ENCODE measurements at regions not wholly inside any gene's neighbourhood (a gene's known extent, or its start where the extent isn't known, plus 50 kb on each side); places are given as distances from the start of the nearest gene placed in this dataset.

DNA sequence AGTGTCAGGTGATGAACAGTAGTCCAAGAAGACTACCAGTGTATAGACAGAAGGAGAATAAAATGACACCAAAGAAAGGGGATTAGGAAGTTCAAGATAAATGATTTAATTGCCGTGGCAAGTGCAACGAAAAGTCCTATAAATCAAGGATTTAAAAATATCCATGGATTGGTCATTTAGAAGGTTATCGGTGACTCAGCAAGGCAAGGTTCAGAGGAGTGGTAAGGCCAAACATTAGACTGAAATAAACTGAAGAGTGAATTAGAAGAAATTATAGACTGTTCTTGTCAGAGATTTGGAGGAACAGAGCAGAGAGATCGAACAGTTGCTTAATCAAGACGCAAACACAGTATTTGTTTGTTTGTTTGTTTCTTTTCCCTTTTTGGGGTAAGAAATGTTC lies 211.9 kb upstream of the KCNMB2 start:
- H4K91ac ChIP-seq (ENCODE audit: low read depth, low read length), result no peak overlapping the region
- no peak for DNase-seq
- no peak overlapping the region for H2BK120ac ChIP-seq (ENCODE audit: insufficient read depth, low read length, poor library complexity)
- H3K4me3 ChIP-seq (ENCODE audit: low read depth, low read length), result no peak overlapping the region
- no peaks in the 10 kb centered on the region for H3K36me3 ChIP-seq (ENCODE audit: control insufficient read depth in 1 of 2, insufficient read depth in 2 of 2, low read length in 2 of 2)
- H4K8ac ChIP-seq (ENCODE audit: low read depth, low read length), result no peak overlapping the region
- H3K23ac ChIP-seq (ENCODE audit: low read length), result no peak overlapping the region
- H3K4me1 ChIP-seq (ENCODE audit: control insufficient read depth in 1 of 2, insufficient read depth in 2 of 2, low read length in 2 of 2), result peaks cover 0 to 8% of the 10 kb centered on the region in 2 experiments
- H3K4me2 ChIP-seq (ENCODE audit: low read length), result no peak overlapping the region
- H3K27me3 ChIP-seq (ENCODE audit: insufficient read depth, low read length), result no peaks in the 10 kb centered on the region
- H3K9ac ChIP-seq (ENCODE audit: low read length), result no peak overlapping the region
- H3K79me1 ChIP-seq (ENCODE audit: low read length), result peaks cover 3% of the 10 kb centered on the region
- WGBS (ENCODE audit: extremely low coverage, insufficient coverage, insufficient read length), result no CpG with 5 or more reads among the region's 5 CpGs
- peak overlapping the region; percentile 30 for H2BK12ac ChIP-seq (ENCODE audit: low read length)
- H3K9me3 ChIP-seq (ENCODE audit: insufficient read depth, low read depth, low read length), result no peaks in the 10 kb centered on the region
- no peak overlapping the region for H4K12ac ChIP-seq (ENCODE audit: low read depth, low read length)
- H3K18ac ChIP-seq (ENCODE audit: low read length), result no peak overlapping the region
- no peak overlapping the region for H3K27ac ChIP-seq (ENCODE audit: low read depth, low read length)
- H3K79me2 ChIP-seq (ENCODE audit: control insufficient read depth, insufficient read depth, low read length, poor library complexity), result no peaks in the 10 kb centered on the region
- H2AFZ ChIP-seq (ENCODE audit: insufficient read depth, low read length, poor library complexity), result no peak overlapping the region
- H2BK5ac ChIP-seq (ENCODE audit: low read depth, low read length, poor library complexity), result no peak overlapping the region
- no peak overlapping the region for H3K14ac ChIP-seq (ENCODE audit: low read length)
- no peak overlapping the region for H3K4ac ChIP-seq (ENCODE audit: low read depth, low read length)
- H2AK5ac ChIP-seq (ENCODE audit: low read length), result no peak overlapping the region

DNA sequence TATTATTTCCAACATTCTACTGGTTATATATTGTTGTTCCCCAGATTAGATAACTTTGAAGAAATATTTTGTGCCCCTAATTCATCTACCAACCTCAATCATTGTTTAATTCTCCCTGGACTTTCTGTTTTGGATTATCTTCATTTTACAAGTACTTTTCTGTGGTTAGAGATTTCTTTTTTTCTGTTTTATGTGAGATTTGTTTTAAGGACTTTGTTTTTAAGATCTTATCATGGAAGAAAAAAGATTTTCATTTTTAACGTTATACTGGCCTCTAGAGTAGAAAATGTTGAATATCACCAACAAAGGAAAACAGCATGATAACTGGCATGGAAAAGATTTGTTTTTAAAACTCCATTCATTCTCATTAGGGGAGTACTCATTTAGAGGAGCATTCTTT lies 210.9 kb upstream of the KCNMB2 start:
- H3K4me3 ChIP-seq (ENCODE audit: low read depth, low read length), result no peak overlapping the region
- H4K8ac ChIP-seq (ENCODE audit: low read depth, low read length), result no peak overlapping the region
- H3K4me1 ChIP-seq (ENCODE audit: control insufficient read depth in 1 of 2, insufficient read depth in 2 of 2, low read length in 2 of 2), result peaks cover 0 to 7% of the 10 kb centered on the region in 2 experiments
- no peak overlapping the region for H3K4ac ChIP-seq (ENCODE audit: low read depth, low read length)
- H3K14ac ChIP-seq (ENCODE audit: low read length), result no peak overlapping the region
- no peak overlapping the region for H2AFZ ChIP-seq (ENCODE audit: insufficient read depth, low read length, poor library complexity)
- peak in 1 of 2 donors; percentile 56 for DNase-seq
- no peak overlapping the region for H4K12ac ChIP-seq (ENCODE audit: low read depth, low read length)
- no peak overlapping the region for H3K27ac ChIP-seq (ENCODE audit: low read depth, low read length)
- H4K91ac ChIP-seq (ENCODE audit: low read depth, low read length), result no peak overlapping the region
- no peaks in the 10 kb centered on the region for H3K36me3 ChIP-seq (ENCODE audit: control insufficient read depth in 1 of 2, insufficient read depth in 2 of 2, low read length in 2 of 2)
- H2BK12ac ChIP-seq (ENCODE audit: low read length), result no peak overlapping the region
- H2BK120ac ChIP-seq (ENCODE audit: insufficient read depth, low read length, poor library complexity), result no peak overlapping the region
- H2BK5ac ChIP-seq (ENCODE audit: low read depth, low read length, poor library complexity), result no peak overlapping the region
- H3K79me1 ChIP-seq (ENCODE audit: low read length), result peaks cover 3% of the 10 kb centered on the region
- no peaks in the 10 kb centered on the region for H3K9me3 ChIP-seq (ENCODE audit: insufficient read depth, low read depth, low read length)
- no peaks in the 10 kb centered on the region for H3K27me3 ChIP-seq (ENCODE audit: insufficient read depth, low read length)
- no CpG with 5 or more reads among the region's 1 CpG for WGBS (ENCODE audit: extremely low coverage, insufficient coverage, insufficient read length)
- no peak overlapping the region for H3K9ac ChIP-seq (ENCODE audit: low read length)
- no peak overlapping the region for H3K23ac ChIP-seq (ENCODE audit: low read length)
- no peaks in the 10 kb centered on the region for H3K79me2 ChIP-seq (ENCODE audit: control insufficient read depth, insufficient read depth, low read length, poor library complexity)
- H3K18ac ChIP-seq (ENCODE audit: low read length), result no peak overlapping the region
- H2AK5ac ChIP-seq (ENCODE audit: low read length), result no peak overlapping the region
- H3K4me2 ChIP-seq (ENCODE audit: low read length), result no peak overlapping the region

DNA sequence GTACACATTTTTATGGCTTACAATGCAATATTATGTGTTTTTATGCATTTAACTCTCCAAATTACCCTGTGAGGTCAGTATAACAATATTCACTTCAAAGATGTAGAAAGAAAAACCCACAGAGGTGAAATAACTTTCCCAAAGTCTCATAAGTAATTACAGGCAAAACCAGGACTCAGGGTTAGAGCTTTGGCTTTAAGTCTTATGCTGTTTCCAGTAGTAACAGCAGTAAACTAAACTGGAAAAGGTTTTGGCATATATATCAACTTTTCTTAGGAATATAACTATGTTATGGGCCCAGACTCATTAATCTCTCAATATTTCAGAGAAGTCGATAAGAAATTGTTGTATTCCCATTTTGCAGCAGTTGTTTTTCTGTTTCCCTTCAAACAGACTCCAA lies 206.3 kb upstream of the KCNMB2 start:
- H3K4me1 ChIP-seq (ENCODE audit: control insufficient read depth in 1 of 2, insufficient read depth in 2 of 2, low read length in 2 of 2), result no peaks in the 10 kb centered on the region
- H2BK12ac ChIP-seq (ENCODE audit: low read length), result no peak overlapping the region
- H2AFZ ChIP-seq (ENCODE audit: insufficient read depth, low read length, poor library complexity), result no peak overlapping the region
- H3K79me2 ChIP-seq (ENCODE audit: control insufficient read depth, insufficient read depth, low read length, poor library complexity), result no peaks in the 10 kb centered on the region
- H3K79me1 ChIP-seq (ENCODE audit: low read length), result no peaks in the 10 kb centered on the region
- H3K14ac ChIP-seq (ENCODE audit: low read length), result no peak overlapping the region
- H3K4me2 ChIP-seq (ENCODE audit: low read length), result no peak overlapping the region
- no peak overlapping the region for H3K4ac ChIP-seq (ENCODE audit: low read depth, low read length)
- no peaks in the 10 kb centered on the region for H3K27me3 ChIP-seq (ENCODE audit: insufficient read depth, low read length)
- no peak overlapping the region for H3K18ac ChIP-seq (ENCODE audit: low read length)
- H3K4me3 ChIP-seq (ENCODE audit: low read depth, low read length), result no peak overlapping the region
- H3K9ac ChIP-seq (ENCODE audit: low read length), result no peak overlapping the region
- no peak overlapping the region for H2AK5ac ChIP-seq (ENCODE audit: low read length)
- H3K36me3 ChIP-seq (ENCODE audit: control insufficient read depth in 1 of 2, insufficient read depth in 2 of 2, low read length in 2 of 2), result no peaks in the 10 kb centered on the region
- H4K8ac ChIP-seq (ENCODE audit: low read depth, low read length), result no peak overlapping the region
- DNase-seq, result no peak
- no peak overlapping the region for H4K91ac ChIP-seq (ENCODE audit: low read depth, low read length)
- WGBS (ENCODE audit: extremely low coverage, insufficient coverage, insufficient read length), result no CpG with 5 or more reads among the region's 1 CpG
- H4K12ac ChIP-seq (ENCODE audit: low read depth, low read length), result no peak overlapping the region
- H3K23ac ChIP-seq (ENCODE audit: low read length), result no peak overlapping the region
- no peak overlapping the region for H2BK120ac ChIP-seq (ENCODE audit: insufficient read depth, low read length, poor library complexity)
- H3K27ac ChIP-seq (ENCODE audit: low read depth, low read length), result no peak overlapping the region
- H2BK5ac ChIP-seq (ENCODE audit: low read depth, low read length, poor library complexity), result no peak overlapping the region
- no peaks in the 10 kb centered on the region for H3K9me3 ChIP-seq (ENCODE audit: insufficient read depth, low read depth, low read length)

DNA sequence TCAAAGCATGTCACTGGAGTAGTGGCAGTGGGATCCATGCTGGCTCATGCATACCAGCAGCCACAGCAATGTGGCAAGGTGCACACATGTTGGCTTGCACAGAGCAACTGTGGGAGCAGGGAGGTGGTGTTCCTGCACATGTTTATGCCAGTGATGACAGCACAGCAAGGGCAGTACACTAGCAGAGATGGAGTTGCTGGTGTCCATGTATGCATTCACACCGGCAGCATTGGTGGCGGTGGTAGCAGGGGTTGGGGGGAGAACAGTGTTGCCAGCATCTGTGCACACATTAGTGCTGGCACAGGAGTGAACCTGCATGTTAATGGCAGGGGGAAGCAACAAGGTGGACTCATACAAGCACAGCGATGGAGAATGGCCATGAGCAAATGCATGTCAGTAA lies 202.0 kb upstream of the KCNMB2 start:
- Histone ChIP-seq H3K36me3 (ENCODE audit: control insufficient read depth in 1 of 2, insufficient read depth in 2 of 2, low read length in 2 of 2) (no peaks in the 10 kb centered on the region), H2AK5ac (ENCODE audit: low read length) (no peak overlapping the region), H3K9ac (ENCODE audit: low read length) (no peak overlapping the region), H3K14ac (ENCODE audit: low read length) (no peak overlapping the region), H4K8ac (ENCODE audit: low read depth, low read length) (no peak overlapping the region), H2BK5ac (ENCODE audit: low read depth, low read length, poor library complexity) (no peak overlapping the region), H3K4ac (ENCODE audit: low read depth, low read length) (no peak overlapping the region), H3K27ac (ENCODE audit: low read depth, low read length) (no peak overlapping the region), H2AFZ (ENCODE audit: insufficient read depth, low read length, poor library complexity) (no peak overlapping the region), H2BK12ac (ENCODE audit: low read length) (no peak overlapping the region), H3K9me3 (ENCODE audit: insufficient read depth, low read depth, low read length) (no peaks in the 10 kb centered on the region), H3K79me1 (ENCODE audit: low read length) (no peaks in the 10 kb centered on the region), H3K4me3 (ENCODE audit: low read depth, low read length) (no peak overlapping the region), H3K27me3 (ENCODE audit: insufficient read depth, low read length) (no peaks in the 10 kb centered on the region), H2BK120ac (ENCODE audit: insufficient read depth, low read length, poor library complexity) (no peak overlapping the region), H4K12ac (ENCODE audit: low read depth, low read length) (no peak overlapping the region), H3K18ac (ENCODE audit: low read length) (no peak overlapping the region), H3K23ac (ENCODE audit: low read length) (no peak overlapping the region), H3K79me2 (ENCODE audit: control insufficient read depth, insufficient read depth, low read length, poor library complexity) (no peaks in the 10 kb centered on the region), H4K91ac (ENCODE audit: low read depth, low read length) (no peak overlapping the region), H3K4me2 (ENCODE audit: low read length) (no peak overlapping the region), H3K4me1 (ENCODE audit: control insufficient read depth in 1 of 2, insufficient read depth in 2 of 2, low read length in 2 of 2) (no peaks in the 10 kb centered on the region)
- DNase-seq, result no peak
- WGBS (ENCODE audit: extremely low coverage, insufficient coverage, insufficient read length), result no CpG with 5 or more reads among the region's 3 CpGs

Measured in trophoblast cell (in vitro differentiated cells and primary cell).